Activated CD8-positive, alpha-beta T cell treated with anti-CD3 and anti-CD28 coated beads for 36 hours (primary cell): ENCODE measurements at regions not wholly inside any gene's neighbourhood (a gene's known extent, or its start where the extent isn't known, plus 50 kb on each side); places are given as distances from the start of the nearest gene placed in this dataset.

Experiments used
- ATAC-seq: fragments of 200-7000 bp; cut with Tn5 transposase; one replicate; pipeline ENCODE4 v1.10.0; 2021; ENCODE audit warnings: mild to moderate bottlenecking, moderate library complexity
- CTCF ChIA-PET: fragments of 350-600 bp; sonication (Branson Sonifier 250); formaldehyde crosslinking; loops from one replicate; lab custom pipeline; 2021; ENCODE audit warnings: antibody characterized with exemption; lab: Charles Lee
- POLR2A ChIA-PET: fragments of 350-600 bp; sonication (Branson Sonifier 250); formaldehyde crosslinking; loops from one replicate; lab custom pipeline; 2021; ENCODE audit warnings: antibody characterized with exemption; lab: Charles Lee
- DNase-seq: peaks from one replicate; pipeline ENCODE4 v3.0.0-alpha.2; 2020
- H3K27ac Mint-ChIP-seq: one replicate; pipeline ENCODE4 v1.8.0; 2021; ENCODE audit warnings: mild to moderate bottlenecking, mixed read lengths
- H3K27me3 Mint-ChIP-seq: one replicate; pipeline ENCODE4 v1.8.0; 2021; ENCODE audit warnings: mixed read lengths
- H3K36me3 Mint-ChIP-seq: one replicate; pipeline ENCODE4 v1.8.0; 2021; ENCODE audit warnings: low read depth, mixed read lengths
- H3K4me1 Mint-ChIP-seq: one replicate; pipeline ENCODE4 v1.8.0; 2021; ENCODE audit warnings: low read depth, mixed read lengths
- H3K4me3 Mint-ChIP-seq: one replicate; pipeline ENCODE4 v1.8.0; 2021; ENCODE audit warnings: mild to moderate bottlenecking, moderate library complexity, mixed read lengths
- H3K9me3 Mint-ChIP-seq: one replicate; pipeline ENCODE4 v1.8.0; 2021; ENCODE audit warnings: mixed read lengths
- CTCF ChIP-seq: fragments of 200-600 bp; IDR thresholded peaks from one replicate; pipeline ENCODE4 v1.8.0; 2022; ENCODE audit warnings: antibody characterized with exemption, mild to moderate bottlenecking
- intact Hi-C: fragments of 100-400 bp; cut with micrococcal nuclease; formaldehyde crosslinking; loops from one replicate; pipeline ENCODE4 v1.10.0; 2022

GRCh38 chr15:99902248-99902928 is 169.2 kb upstream of the LYSMD4 start:
- no peaks in the 10 kb centered on the region for H3K27me3 Mint-ChIP-seq

GRCh38 chr15:99895956-99896311 is 162.7 kb upstream of the LYSMD4 start:
- ChIA-PET POLR2A (no interaction called here), CTCF (no interaction called here)
- no peak for TF ChIP-seq CTCF
- H3K4me3 Mint-ChIP-seq, result no peak overlapping the region
- no peaks in the 10 kb centered on the region for H3K27me3 Mint-ChIP-seq
- no peaks in the 10 kb centered on the region for H3K4me1 Mint-ChIP-seq
- DNase-seq, result no peak
- H3K9me3 Mint-ChIP-seq, result no peaks in the 10 kb centered on the region
- intact Hi-C loops, result no loop called here
- no peak for ATAC-seq
- no peak overlapping the region for H3K27ac Mint-ChIP-seq
- peaks cover 28% of the 10 kb centered on the region for H3K36me3 Mint-ChIP-seq

More at GRCh38 chr15:99902248-99902928, 169.2 kb upstream of the LYSMD4 start:
- ATAC-seq (no peak), DNase-seq (no peak)
- POLR2A ChIA-PET, result no interaction called here
- intact Hi-C loops, result no loop called here
- CTCF ChIA-PET, result no interaction called here
- H3K9me3 Mint-ChIP-seq, result no peaks in the 10 kb centered on the region
- TF ChIP-seq CTCF, result no peak
- H3K27ac Mint-ChIP-seq, result no peak overlapping the region
- no peaks in the 10 kb centered on the region for H3K4me1 Mint-ChIP-seq
- H3K4me3 Mint-ChIP-seq, result no peak overlapping the region
- peaks cover 5% of the 10 kb centered on the region for H3K36me3 Mint-ChIP-seq

DNA sequence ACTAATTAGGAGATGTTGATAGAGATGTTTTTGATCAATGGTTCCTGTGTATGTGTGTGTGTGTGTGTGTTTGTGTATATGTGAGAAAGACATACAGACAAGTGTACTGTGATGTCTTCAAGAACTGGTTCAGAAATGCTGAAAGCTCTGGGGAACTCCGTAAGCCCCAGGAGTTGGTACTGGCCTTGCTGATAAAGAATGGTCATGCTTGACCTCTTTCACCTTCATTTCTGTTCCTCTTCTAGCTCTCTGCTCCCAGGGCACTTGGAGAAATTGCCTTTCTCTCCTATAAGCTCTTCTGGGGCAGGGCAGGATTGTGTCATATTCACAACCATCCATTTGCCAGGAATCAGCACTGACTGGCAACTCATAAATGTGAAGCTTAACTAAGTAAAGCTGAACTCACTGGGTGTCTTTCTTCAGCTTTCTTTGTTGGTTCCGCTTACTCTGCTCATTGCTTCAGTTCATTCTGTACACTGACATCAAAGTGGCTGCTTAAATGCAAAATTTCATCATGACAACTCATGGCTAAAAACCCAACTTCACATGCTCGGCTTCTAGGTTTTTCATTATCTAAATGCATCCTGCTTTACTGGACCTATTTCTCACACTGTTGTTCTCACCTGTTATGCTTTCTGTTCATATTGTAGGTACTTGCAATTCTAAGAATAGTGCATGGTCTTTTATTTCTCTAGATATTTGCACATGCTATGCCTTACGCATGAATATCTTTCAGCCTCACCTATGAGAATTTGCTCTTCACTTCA is 162.1 kb upstream of the LYSMD4 start:
- ATAC-seq (no peak), DNase-seq (no peak)
- peaks cover 28% of the 10 kb centered on the region for H3K36me3 Mint-ChIP-seq
- POLR2A ChIA-PET, result no interaction called here
- no peak overlapping the region for H3K27ac Mint-ChIP-seq
- no peak overlapping the region for H3K4me3 Mint-ChIP-seq
- intact Hi-C loops, result no loop called here
- no peaks in the 10 kb centered on the region for H3K27me3 Mint-ChIP-seq
- H3K9me3 Mint-ChIP-seq, result no peaks in the 10 kb centered on the region
- no peak for TF ChIP-seq CTCF
- no peaks in the 10 kb centered on the region for H3K4me1 Mint-ChIP-seq
- CTCF ChIA-PET, result no interaction called here

GRCh38 chr15:99878835-99879234 is 145.6 kb upstream of the LYSMD4 start:
- ATAC-seq (no peak), DNase-seq (no peak)
- peaks cover 3% of the 10 kb centered on the region for H3K9me3 Mint-ChIP-seq
- H3K4me1 Mint-ChIP-seq, result no peaks in the 10 kb centered on the region
- no peak overlapping the region for H3K4me3 Mint-ChIP-seq
- POLR2A ChIA-PET, result no interaction called here
- no peaks in the 10 kb centered on the region for H3K27me3 Mint-ChIP-seq
- intact Hi-C loops, result no loop called here
- H3K27ac Mint-ChIP-seq, result no peak overlapping the region
- peaks cover 37% of the 10 kb centered on the region for H3K36me3 Mint-ChIP-seq
- no peak for TF ChIP-seq CTCF
- CTCF ChIA-PET, result no interaction called here

DNA sequence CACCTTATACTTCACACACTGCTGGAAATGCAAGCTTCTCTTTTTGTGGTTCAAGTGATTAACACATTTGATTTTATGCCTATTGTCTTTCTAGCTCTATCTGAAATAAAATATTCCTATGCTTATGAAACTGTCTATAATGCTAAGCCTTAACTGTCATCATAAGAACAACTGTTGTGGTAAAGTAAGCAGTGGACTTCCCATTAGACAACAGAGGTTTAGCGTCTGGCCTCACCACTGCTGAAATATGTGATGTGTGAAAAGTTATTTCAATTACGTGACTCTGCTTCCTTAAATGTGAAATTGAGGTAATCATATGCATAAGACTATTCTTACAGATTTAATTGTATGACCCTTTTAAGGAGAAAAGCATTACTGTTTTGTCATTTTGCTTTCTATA is 140.2 kb upstream of the LYSMD4 start:
- CTCF ChIA-PET, result no interaction called here
- ATAC-seq (no peak), DNase-seq (no peak)
- POLR2A ChIA-PET, result no interaction called here
- no peaks in the 10 kb centered on the region for H3K4me1 Mint-ChIP-seq
- peaks cover 6% of the 10 kb centered on the region for H3K36me3 Mint-ChIP-seq
- H3K27me3 Mint-ChIP-seq, result no peaks in the 10 kb centered on the region
- no peak overlapping the region for H3K4me3 Mint-ChIP-seq
- H3K9me3 Mint-ChIP-seq, result no peaks in the 10 kb centered on the region
- intact Hi-C loops, result no loop called here
- no peak for TF ChIP-seq CTCF
- H3K27ac Mint-ChIP-seq, result no peak overlapping the region
